Fibroblast of lung (primary cell): ENCODE measurements at regions not wholly inside any gene's neighbourhood (a gene's known extent, or its start where the extent isn't known, plus 50 kb on each side); places are given as distances from the start of the nearest gene placed in this dataset.

Experiments used
- DNase-seq, 2 donors: peaks; one replicate each; pipeline versions ENCODE4 v3.0.0 to v3.0.0-alpha.2; 2010; ENCODE audit warnings: low read depth in 2 of 2
- H2AFZ ChIP-seq: 2 replicates; pipeline ENCODE4 v1.5.1; 2012; ENCODE audit warnings: low read length, control low read depth, inconsistent platforms
- H3K27ac ChIP-seq: 2 replicates; pipeline ENCODE4 v1.5.1; 2011; ENCODE audit warnings: low read length, control low read depth; ENCODE audit not compliant: insufficient read depth
- H3K27me3 ChIP-seq: 2 replicates; pipeline ENCODE4 v1.5.1; 2011; ENCODE audit warnings: mild to moderate bottlenecking, low read length; ENCODE audit not compliant: control insufficient read depth, insufficient read depth
- H3K36me3 ChIP-seq: 2 replicates; pipeline ENCODE4 v1.5.1; 2011; ENCODE audit warnings: low read length; ENCODE audit not compliant: control insufficient read depth, insufficient read depth
- H3K4me1 ChIP-seq: 2 replicates; pipeline ENCODE4 v1.5.1; 2011; ENCODE audit warnings: low read length; ENCODE audit not compliant: control insufficient read depth, insufficient read depth; ENCODE audit errors: extremely low read depth
- H3K4me2 ChIP-seq: 2 replicates; pipeline ENCODE4 v1.5.1; 2011; ENCODE audit warnings: low read length, control low read depth; ENCODE audit not compliant: insufficient read depth; ENCODE audit errors: extremely low read depth
- H3K4me3 ChIP-seq, 4 experiments: fragments of 200-600 bp in 1 of 4; sonication (generic) in 1 of 4; replicated peaks in 1 of 4; 2 replicates each; pipeline ENCODE4 v1.5.1; 2011 to 2016; ENCODE audit warnings: low read length in 4 of 4, low read depth in 3 of 4, mild to moderate bottlenecking in 3 of 4, control low read depth in 2 of 4, inconsistent platforms in 1 of 4, mixed read lengths in 1 of 4; ENCODE audit not compliant: insufficient read depth in 1 of 4; ENCODE audit errors: control extremely low read depth in 1 of 4
- H3K79me2 ChIP-seq: 2 replicates; pipeline ENCODE4 v1.5.1; 2012; ENCODE audit warnings: mild to moderate bottlenecking, low read length, inconsistent platforms; ENCODE audit not compliant: control insufficient read depth, insufficient read depth
- H3K9ac ChIP-seq: 2 replicates; pipeline ENCODE4 v1.5.1; 2011; ENCODE audit warnings: mild to moderate bottlenecking, low read length, control low read depth; ENCODE audit not compliant: insufficient read depth
- H3K9me3 ChIP-seq: 2 replicates; pipeline ENCODE4 v1.5.1; 2012; ENCODE audit warnings: low read depth, low read length; ENCODE audit not compliant: control insufficient read depth, insufficient read depth
- H4K20me1 ChIP-seq: 2 replicates; pipeline ENCODE4 v1.5.1; 2011; ENCODE audit warnings: low read length; ENCODE audit not compliant: control insufficient read depth, insufficient read depth; ENCODE audit errors: extremely low read depth
- EZH2 ChIP-seq: IDR thresholded peaks from 2 replicates; pipeline ENCODE4 v1.5.1; 2012; ENCODE audit warnings: low read length, control low read depth, mild to moderate bottlenecking; ENCODE audit errors: missing control alignments
- TF ChIP-seq, protein P1 (sequence below), 2 donors: IDR thresholded peaks in 1 of 2; conservative IDR thresholded peaks in 1 of 2; 1 replicate in 1 of 2; 2 replicates in 1 of 2; pipeline ENCODE4 v1.5.1; 2011 to 2012; ENCODE audit warnings: low read length in 2 of 2, control low read depth in 1 of 2, inconsistent platforms in 1 of 2, low read depth in 1 of 2, mild to moderate bottlenecking in 1 of 2

- Histone ChIP-seq H4K20me1 (no peaks in the 10 kb centered on the region), H3K79me2 (no peaks in the 10 kb centered on the region), H3K27ac (no peak overlapping the region), H3K4me3 (no peak overlapping the region), H3K9me3 (no peaks in the 10 kb centered on the region), H3K36me3 (no peaks in the 10 kb centered on the region), H3K4me2 (no peak overlapping the region), H3K4me1 (no peaks in the 10 kb centered on the region), H3K27me3 (peaks cover 5% of the 10 kb centered on the region), H2AFZ (no peak overlapping the region), H3K9ac (no peak overlapping the region)
- TF ChIP-seq, protein P1, sequence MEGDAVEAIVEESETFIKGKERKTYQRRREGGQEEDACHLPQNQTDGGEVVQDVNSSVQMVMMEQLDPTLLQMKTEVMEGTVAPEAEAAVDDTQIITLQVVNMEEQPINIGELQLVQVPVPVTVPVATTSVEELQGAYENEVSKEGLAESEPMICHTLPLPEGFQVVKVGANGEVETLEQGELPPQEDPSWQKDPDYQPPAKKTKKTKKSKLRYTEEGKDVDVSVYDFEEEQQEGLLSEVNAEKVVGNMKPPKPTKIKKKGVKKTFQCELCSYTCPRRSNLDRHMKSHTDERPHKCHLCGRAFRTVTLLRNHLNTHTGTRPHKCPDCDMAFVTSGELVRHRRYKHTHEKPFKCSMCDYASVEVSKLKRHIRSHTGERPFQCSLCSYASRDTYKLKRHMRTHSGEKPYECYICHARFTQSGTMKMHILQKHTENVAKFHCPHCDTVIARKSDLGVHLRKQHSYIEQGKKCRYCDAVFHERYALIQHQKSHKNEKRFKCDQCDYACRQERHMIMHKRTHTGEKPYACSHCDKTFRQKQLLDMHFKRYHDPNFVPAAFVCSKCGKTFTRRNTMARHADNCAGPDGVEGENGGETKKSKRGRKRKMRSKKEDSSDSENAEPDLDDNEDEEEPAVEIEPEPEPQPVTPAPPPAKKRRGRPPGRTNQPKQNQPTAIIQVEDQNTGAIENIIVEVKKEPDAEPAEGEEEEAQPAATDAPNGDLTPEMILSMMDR (conservative IDR thresholded peaks at IDR 0.05 in 1 of 2, IDR thresholded peaks at IDR 0.05 in 1 of 2; ENCODE audit: low read depth in 1 of 2, low read length in 2 of 2), result no peak
- TF ChIP-seq EZH2, result no peak
- DNase-seq, result no peak
Measured at GRCh38 chr3:56887402-56888025, 85.8 kb upstream of the ARHGEF3 start.

- no peaks in the 10 kb centered on the region for H3K4me1 ChIP-seq
- H3K4me3 ChIP-seq, result no peak overlapping the region
- H3K9me3 ChIP-seq, result no peaks in the 10 kb centered on the region
- no peak for TF ChIP-seq EZH2
- TF ChIP-seq, protein P1 (conservative IDR thresholded peaks at IDR 0.05 in 1 of 2, IDR thresholded peaks at IDR 0.05 in 1 of 2; ENCODE audit: low read depth in 1 of 2, low read length in 2 of 2), result no peak
- H3K4me2 ChIP-seq, result no peak overlapping the region
- no peaks in the 10 kb centered on the region for H3K79me2 ChIP-seq
- H3K27ac ChIP-seq, result no peak overlapping the region
- peaks cover 5% of the 10 kb centered on the region for H3K27me3 ChIP-seq
- H2AFZ ChIP-seq, result no peak overlapping the region
- peak in 1 of 2 donors; percentile 7 for DNase-seq
- H3K36me3 ChIP-seq, result no peaks in the 10 kb centered on the region
- H3K9ac ChIP-seq, result no peak overlapping the region
- no peaks in the 10 kb centered on the region for H4K20me1 ChIP-seq
Measured at GRCh38 chr3:56886314-56886713, 84.6 kb upstream of the ARHGEF3 start.

DNA sequence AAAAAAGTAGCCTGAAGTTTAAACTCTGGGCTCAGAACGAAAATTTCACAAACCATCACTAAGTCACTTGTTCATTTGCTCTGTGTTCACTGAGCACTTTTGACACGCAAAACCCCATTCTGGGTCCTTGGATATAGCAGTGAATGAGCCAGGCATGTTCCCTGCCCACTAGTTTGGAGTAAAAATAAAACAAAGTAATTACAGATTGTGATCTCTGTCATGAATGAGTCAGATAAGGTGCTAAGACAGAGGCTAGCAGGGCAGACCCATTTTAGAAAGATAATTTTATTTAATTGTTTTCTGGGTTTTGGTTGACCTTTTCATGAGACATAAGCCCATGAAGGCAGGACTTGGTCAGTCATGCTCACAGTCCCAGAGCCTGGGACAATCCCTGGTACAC is 84.1 kb upstream of the ARHGEF3 start:
- Histone ChIP-seq H3K27ac (no peak overlapping the region), H3K4me1 (no peaks in the 10 kb centered on the region), H2AFZ (no peak overlapping the region), H3K79me2 (no peaks in the 10 kb centered on the region), H3K9ac (no peak overlapping the region), H3K27me3 (peaks cover 5% of the 10 kb centered on the region), H3K36me3 (no peaks in the 10 kb centered on the region), H4K20me1 (no peaks in the 10 kb centered on the region), H3K9me3 (no peaks in the 10 kb centered on the region), H3K4me3 (no peak overlapping the region), H3K4me2 (no peak overlapping the region)
- DNase-seq, result no peak
- no peak for TF ChIP-seq EZH2
- TF ChIP-seq, protein P1 (conservative IDR thresholded peaks at IDR 0.05 in 1 of 2, IDR thresholded peaks at IDR 0.05 in 1 of 2; ENCODE audit: low read depth in 1 of 2, low read length in 2 of 2), result no peak
